NOMO-1 treated with dmso at 0.1 percent for 144 hours (cell line): ENCODE measurements at regions not wholly inside any gene's neighbourhood (a gene's known extent, or its start where the extent isn't known, plus 50 kb on each side); places are given as distances from the start of the nearest gene placed in this dataset.

Experiments used
- DNase-seq: peaks from one replicate; lab custom pipeline; 2025; ENCODE audit not compliant: unreplicated experiment; lab: John Stamatoyannopoulos, UW

DNA sequence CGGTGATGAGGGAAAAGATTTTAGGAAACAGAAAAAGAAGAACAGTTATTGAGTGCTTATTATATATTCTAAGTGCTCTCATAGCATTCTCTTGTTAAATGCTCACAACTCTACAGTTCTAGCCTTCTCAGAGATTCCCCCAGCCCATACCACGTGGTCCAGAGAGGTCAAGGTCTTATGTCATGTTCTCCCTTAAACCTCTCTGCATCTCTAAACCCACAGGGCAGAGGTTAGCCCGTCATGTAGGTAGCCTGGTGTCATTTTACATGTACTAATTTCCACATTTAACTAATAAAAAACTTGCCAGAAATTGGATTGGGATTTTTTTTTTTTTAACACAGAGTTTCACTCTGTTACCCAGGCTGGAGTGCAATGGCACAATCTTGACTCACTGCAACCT lies 178.0 kb downstream of the CEMIP2 start:
- no peak for DNase-seq

GRCh38 chr9:71589612-71590011 lies 178.7 kb downstream of the CEMIP2 start:
- no peak for DNase-seq

DNA sequence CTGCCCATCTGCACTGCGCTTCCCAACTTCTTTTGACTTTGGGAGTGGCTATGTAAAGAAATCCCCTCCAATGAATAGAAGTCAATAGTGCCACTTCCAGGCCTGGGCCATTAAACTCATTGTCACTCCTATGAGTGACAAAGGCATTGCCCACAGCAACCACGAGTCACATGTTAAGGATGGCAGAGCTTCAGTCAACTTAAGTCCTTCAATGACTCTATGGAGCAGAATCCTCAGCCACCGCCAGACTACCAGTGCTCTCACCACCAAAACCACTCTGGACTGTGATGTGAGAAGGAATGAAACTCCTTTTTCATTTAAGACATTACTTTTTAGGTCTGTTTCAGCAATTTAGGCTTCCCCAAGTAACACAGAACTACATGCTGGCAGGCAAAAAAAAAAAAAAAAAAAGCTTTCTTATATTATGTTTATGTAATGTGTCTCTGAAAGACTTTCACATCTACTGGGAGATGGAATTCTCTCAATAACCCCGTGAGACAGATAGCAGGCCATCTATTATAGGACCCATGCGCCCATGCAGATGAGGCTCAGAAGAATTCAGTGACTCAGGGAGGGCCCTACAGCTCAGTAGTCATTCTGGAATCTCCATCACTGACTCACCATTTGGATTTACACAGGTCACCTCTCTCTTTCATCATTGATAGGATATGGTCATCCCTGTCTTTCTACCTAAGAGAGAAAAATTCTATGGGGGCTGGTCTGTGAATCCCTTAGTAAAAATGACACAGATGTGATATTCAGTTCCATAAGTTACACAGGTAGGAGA lies 180.5 kb downstream of the CEMIP2 start:
- no peak for DNase-seq

GRCh38 chr9:71583792-71584191 lies 184.5 kb downstream of the CEMIP2 start:
- no peak for DNase-seq

DNA sequence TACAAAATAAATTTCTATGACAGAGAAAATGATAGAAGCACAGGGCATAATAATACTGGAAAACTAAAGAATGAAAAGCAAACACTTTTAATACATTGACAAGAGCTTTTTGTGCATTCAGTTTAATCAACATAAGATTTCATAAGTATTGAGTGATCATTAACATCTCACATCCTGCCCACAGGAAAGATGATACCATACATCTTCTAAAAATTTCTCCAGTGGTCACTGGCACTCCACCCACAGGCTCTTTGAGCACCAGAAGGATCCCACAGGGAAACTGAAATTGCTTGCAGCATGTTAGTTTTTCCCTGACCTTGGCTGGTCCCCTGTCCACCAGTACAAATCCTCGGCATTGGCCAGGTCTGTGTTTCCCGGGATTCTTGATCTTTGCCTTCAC lies 186.0 kb downstream of the CEMIP2 start:
- DNase-seq: no peak

DNA sequence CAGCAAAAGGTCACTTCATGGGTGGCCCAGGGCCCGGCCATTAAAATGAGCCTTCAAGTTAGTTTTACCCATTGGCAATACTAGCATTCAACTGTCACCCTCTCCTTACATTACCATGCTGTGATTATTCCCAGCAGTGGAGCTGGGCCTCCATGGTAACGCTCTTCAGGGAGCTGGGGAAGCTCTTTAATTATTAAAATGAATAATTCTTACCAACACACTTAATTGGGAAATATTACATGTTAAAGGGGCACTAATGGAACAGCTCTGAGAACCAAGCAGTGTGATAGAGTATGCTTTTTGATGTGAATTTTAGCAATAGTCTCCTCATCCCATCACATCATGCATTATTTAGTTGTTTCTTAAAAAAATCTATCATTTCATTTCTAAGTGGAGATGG lies 187.2 kb downstream of the CEMIP2 start:
- DNase-seq: no peak

GRCh38 chr9:71571186-71571585 lies 197.1 kb downstream of the CEMIP2 start:
- no peak for DNase-seq

- DNase-seq: no peak
Measured at GRCh38 chr9:71567890-71568289, 200.4 kb downstream of the CEMIP2 start.

DNA sequence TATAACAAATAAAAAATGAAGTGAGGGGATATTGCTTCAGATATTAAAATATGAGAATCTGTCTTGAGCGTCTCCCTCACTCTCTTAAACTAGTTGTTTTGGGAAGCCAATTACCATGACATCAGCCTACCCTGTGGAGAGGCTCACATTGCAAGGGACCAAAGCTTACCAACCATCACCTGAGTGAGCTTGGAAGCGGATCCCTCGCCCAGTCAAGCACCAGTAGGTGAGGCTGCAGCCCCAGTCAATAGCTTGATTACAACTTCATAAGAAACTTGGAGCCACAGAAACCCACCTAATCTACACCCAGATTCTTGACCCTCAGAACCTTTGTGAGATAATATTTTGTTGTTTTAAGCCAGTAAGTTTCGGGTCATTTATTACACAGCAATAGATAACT lies 206.2 kb downstream of the CEMIP2 start:
- no peak for DNase-seq

DNA sequence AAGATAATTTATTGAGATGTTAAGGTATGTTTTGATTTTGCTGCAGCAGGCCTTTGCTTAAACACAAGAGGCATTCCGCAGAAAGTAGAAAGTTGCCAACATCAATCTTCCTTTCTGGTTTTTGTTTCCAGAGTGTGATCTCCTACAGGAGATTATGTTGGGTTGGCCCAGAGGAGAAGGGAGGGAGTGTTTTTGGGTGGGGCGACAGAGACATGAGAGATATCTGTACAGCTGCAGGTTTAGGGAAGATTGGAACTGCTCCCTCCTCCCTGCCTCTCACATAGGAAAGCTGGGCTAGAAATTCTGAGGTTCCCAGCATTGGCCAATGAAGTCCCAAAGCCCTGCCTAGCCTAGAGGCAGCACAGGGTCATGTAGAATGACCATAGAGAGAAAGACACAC lies 211.0 kb downstream of the CEMIP2 start:
- no peak for DNase-seq

DNA sequence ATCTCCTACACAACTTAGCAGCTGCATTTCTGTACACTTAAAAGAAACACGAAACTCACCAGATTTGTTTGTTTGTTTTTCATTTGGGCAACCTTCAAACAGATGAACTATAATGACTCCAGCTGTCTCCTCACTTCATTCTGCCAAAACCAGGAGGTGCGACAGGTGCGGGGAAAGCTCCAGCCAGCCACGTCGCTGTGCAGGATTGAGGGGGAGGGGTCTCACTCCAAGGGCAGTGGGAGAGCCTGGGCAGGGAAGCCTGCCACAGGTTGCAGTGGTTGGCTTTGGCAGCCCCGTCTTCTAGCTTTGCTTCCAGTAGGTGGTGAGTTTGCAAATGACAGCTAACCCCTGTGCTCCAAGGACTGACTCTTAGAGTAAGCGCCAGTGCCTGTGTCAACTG lies 215.8 kb downstream of the CEMIP2 start:
- no peak for DNase-seq

DNA sequence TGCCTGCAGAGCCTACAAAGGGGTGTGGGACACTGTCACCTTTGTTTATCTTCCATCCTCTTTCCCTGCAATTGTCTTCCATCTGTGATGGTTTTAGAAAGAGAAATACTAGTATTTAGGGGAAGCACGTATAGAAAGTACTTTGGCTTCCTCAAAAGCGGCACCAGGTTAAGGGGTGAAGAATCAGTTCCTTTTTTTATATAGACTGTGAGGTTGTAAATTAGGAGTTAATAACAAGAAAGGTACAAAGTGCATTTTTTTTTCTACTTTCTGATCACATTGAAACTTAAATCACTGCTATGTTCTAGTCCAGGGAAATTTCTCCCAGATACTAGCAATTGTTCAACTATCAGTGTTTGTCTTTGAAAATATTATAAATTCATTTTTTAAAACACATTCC lies 219.3 kb downstream of the CEMIP2 start:
- DNase-seq: peak; percentile 9

GRCh38 chr9:71544464-71544863 lies 223.8 kb downstream of the CEMIP2 start:
- DNase-seq: no peak

DNA sequence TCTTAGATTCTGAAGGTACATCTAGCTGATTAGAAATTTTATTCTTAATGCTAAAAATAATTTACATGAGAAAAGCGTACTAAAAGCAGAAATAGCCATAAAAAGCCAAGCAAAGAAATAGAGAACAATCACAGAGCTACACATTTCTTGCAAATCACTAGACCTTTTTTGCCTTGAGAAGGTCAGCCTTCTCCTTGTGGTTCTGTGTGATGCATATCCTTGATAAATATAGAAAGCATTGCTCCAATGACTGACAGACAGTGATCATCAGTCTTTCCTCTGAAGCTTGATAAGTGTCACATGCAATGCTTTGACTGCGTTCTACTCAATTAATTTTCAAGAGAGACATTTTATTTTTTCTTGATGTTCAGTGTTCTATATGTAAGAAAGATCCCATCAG lies 226.9 kb downstream of the CEMIP2 start:
- no peak for DNase-seq

GRCh38 chr9:71524996-71525580 lies 243.2 kb downstream of the CEMIP2 start:
- no peak for DNase-seq

- DNase-seq: no peak
Measured at GRCh38 chr9:71524516-71524915, 243.8 kb downstream of the CEMIP2 start.

- no peak for DNase-seq
Measured at GRCh38 chr9:71521132-71521531, 247.2 kb downstream of the CEMIP2 start.

GRCh38 chr9:71519098-71519696 lies 249.1 kb downstream of the CEMIP2 start:
- DNase-seq: no peak

GRCh38 chr9:71518045-71518827 lies 250.1 kb downstream of the CEMIP2 start:
- no peak for DNase-seq

DNA sequence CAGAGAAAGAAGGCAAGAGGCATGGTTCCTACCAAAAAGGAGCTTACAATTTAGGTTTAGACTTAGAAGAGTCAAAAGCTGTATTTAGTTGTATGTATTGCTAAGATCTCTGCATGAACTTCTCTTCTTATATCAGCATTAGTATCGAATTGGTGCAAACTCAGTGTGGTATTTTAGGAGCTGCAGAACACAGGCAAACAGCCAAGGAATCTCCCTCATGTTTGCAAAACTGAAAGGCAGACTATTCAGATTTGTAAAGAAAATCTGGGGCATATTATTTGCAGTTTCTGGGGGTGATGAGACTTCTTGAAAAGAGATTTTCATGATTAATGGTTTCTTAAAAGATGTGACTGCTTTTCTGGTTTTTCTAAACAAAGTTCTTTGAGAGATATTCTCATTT lies 252.7 kb downstream of the CEMIP2 start:
- no peak for DNase-seq

DNA sequence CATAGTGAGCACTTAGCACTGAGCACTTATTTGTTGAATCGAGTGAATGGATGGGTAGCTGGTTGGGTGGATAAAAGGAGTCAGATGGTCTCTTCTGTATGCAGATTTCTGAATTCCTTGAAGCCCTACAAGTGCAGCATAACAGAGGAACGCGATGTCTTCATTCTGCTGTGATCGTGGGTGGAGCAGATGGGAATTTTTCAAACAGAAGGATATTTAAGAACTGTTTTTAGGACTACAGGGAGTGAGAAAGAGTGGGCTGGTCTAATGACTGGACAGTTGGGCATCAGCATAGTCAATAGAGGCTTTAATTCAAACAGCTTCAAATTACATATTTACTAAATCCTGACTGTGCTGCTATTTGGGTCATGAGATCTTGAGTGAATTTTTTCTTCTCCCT lies 253.2 kb downstream of the CEMIP2 start:
- DNase-seq: no peak
